ENCODE measurements at regions not wholly inside any gene's neighbourhood (a gene's known extent, or its start where the extent isn't known, plus 50 kb on each side); places are given as distances from the start of the nearest gene placed in this dataset.
"Not testable (repeated sequence)": the region's sequence is repeated elsewhere in the genome, so short reads cannot be mapped to it uniquely, and the experiment has no call there.

DNA sequence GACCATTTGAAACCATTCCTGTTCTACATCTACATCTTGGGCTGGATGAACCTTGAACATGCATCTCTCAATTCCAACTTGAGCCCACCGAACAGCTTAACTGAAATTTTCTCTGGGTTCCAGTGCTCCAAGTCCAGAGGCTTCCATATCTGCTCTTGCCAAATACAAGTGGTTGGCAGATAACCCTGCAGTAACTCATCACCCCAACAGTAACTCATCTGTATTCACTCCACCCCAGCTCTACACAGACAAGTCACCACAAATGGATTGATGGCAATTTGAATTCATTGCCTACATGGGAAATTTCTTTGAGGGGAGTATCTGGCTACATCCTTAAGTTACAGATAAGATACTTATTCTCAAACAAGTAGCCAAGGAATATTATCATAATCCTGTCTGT lies 502.4 kb upstream of the TNP1 start:
- no peak for DNase-seq

DNA sequence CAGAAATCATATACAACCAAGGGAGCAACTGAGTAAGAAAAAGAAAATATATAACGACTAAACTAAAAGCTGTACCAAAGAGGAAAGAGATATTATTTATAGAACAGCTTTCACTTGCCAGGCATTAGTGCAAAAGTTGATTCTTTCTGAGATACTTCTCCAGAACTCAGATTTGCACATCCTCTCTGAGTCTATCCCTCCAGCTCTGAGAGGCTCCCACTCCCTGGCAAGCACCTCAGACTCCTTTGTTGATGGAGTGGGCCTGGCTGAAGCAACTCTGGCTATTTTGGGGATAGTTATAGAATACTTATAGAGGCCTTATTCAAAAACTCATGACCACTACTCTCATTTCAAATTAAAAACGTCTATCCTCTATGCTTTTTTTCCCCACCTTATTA lies 501.6 kb upstream of the TNP1 start:
- DNase-seq = no peak

DNA sequence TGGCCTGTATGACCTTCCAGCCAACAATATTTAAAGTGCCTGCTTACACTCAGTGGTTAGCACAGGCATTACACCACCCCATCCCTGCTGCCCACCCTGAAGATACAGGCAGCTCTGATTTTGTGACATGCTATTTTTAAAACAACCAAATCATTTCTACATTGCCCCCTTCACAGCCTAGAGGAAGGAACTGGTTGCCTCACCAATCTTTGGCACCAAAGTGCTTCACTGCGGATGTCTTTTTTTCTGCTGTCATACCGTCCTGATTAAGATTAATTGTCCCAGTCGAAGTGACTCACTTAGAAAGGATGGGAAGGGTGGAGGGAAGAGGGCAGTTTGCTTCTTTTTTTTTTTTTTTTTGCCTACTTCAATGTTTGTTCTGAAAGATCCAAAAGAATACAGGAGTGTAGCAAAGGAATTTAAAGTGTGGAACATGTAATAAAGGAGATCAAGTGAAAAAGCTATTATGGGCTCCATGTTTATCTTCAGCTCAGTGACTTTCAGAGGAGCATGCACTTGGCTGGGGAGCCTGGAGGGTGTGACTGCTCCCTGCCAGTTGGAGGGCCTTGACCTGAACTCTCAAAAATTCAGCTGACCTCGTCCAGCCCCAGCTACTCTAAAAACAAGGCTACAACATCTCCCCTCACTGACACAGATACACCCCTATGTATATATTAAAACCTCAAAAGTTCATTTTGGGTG lies 501.1 kb upstream of the TNP1 start:
- DNase-seq = no peak

DNA sequence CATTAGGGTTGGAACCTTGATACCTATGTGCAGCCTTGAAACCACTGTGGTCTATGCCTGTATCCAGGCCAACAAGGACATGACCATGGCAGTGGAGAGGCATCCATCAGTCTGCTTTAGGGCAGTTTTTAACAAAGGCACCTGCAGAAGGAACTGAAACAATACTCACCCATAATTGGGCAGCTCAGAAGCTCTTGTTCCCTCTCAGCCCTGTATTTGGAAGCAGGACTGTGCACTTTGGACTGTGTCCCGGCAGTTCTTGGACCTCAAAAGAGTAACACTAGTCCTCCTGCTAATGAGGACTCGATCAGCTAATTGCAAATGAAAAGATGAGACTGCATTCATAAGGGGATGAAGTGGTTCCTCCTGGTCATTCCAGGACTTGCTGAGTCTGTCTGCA lies 500.2 kb upstream of the TNP1 start:
- no peak for DNase-seq

DNA sequence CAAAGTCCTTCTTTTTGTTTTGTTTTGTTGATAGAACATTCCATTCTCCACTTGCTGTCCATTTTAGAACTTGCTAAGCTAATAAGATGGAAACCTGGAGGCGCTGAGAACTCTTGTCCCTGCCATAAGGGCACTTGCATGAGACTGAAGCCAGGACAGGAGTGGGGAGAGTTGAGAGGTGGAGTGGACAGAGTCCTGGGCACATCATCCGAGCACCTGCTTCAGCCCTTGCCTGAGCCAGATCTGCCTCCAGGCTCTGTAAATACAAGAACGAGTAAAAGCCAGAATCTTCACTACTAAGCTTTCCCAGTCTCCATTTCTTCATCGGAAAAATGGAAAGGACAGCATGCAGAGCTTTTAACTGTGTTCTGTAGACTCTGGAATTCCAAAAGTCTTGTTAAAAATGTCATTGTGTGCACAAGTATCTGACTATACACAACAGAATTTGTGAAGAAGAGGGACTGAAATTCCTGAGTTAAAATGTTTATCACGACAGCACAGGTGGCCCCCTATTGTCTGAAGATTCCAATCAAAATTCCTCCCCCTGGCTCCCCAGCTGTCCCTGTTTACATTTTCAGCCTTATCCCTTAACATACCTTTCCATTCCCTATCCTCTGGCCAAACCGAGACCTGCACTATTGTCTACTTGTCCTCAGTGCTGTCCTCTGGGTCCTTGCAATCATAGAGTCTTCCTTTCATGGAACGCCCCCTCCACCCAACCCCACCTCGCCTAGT lies 498.2 kb upstream of the TNP1 start:
- DNase-seq = no peak

DNA sequence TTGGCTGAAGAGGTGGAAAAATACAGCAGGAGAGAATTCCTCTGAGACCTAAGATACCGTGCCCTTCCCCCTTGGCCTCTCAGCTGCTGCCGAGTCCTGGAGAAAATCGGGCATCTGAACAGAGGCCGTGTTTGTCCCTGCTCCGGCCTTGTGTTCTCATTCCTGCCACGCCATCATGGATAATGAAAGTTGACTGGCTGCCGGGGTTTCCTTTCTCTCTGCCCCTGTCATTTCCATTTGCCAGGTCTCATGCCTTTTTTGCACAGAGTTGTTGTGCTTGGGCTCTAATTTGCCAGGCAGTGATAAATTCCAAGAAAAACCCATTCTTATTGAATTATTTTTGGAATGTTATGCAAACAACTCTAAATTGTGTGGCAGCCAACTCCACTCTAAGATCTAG lies 496.9 kb upstream of the TNP1 start:
- no peak for DNase-seq

DNA sequence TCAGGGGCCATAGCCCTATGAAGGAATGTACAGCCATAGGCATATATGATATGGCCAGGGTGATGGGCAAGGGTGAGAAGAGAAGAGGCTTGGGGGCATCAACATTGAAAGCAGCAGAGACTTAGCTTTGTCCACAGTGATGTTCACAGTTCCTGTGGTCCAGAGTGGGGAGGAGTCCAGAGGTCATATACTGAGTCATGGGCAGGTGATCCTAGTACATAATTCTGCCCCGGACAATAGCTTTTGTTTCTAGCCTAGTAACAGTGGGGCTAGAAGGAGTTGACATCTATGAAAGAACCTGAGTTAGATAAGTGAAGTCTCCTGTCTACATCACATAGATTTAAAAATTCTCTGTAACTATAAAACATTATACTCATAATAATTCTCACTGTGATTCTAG lies 496.3 kb upstream of the TNP1 start:
- DNase-seq = no peak

DNA sequence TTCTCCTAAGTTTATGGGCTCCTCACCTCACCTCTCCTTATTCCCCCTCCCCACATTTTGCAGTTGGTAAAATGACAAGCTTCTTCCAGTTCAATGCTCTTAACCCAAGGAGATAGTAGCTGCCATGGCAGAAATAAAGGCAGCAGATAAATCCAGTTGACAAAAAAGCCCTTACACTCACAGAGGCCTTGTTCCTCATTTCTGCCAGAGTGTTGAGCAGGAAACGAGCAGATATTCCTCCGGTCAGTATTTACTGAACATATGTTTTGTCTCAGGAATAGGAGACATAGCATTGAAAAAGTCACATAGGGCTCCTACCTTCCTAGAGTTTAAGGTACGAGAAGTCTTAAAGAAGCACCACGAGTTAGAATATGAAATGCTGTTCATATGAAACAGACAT lies 493.7 kb upstream of the TNP1 start:
- DNase-seq = no peak

DNA sequence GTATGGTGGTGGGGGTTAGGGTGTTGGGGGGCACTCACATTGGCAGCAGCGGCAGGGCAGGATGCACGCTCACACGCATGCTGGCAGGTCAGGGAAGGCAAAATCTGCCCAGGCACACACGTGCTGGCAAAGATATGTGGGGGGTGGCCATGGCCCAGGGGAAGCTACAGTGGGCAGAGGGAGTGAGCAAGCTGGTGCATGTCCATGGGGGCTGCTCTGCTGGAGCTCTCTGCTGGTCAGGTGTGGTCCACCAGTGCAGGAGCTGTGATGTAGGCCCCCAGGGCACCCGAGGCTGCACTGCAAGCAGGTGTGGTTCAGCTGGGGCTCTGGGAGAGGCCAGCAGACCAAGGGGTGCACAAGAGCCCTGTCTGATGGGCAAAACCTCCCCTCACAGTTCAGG lies 491.5 kb upstream of the TNP1 start:
- DNase-seq = no peak

DNA sequence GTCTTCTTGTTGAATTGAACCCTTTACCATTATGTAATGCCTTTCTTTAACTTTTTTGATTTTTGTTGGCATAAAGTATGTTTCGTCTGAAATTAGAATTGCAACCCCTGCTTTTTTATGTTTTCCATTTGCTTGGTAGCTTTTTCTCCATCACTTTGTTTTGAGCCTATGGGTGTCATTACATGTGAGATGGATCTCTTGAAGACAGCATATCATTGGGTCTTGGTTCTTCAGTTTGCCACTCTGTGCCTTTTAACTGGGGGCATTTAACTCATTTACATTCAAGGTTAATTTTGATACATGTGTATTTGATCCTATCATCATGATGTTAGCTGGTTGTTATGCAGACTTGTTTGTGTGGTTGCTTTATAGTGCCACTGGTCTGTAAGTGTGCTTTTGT lies 489.4 kb upstream of the TNP1 start:
- no peak for DNase-seq

DNA sequence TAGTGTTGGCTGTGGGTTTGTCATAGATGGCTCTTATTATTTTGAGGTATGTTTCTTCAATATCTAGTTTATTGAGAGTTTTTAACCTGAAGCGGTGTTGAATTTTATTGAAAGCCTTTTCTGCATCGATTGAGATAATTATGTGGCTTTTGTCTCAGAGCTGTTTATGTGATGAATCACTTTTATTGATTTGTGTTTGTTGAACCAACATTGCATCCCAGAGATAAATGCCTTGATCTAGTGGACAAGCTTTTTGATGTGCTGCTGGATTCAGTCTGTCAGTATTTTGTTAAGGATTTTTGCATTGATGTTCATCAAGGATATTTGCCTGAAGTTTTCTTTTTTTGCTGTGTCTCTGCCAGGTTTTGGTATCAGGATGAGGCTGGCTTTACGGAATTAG lies 487.8 kb upstream of the TNP1 start:
- DNase-seq = not testable (repeated sequence)

DNA sequence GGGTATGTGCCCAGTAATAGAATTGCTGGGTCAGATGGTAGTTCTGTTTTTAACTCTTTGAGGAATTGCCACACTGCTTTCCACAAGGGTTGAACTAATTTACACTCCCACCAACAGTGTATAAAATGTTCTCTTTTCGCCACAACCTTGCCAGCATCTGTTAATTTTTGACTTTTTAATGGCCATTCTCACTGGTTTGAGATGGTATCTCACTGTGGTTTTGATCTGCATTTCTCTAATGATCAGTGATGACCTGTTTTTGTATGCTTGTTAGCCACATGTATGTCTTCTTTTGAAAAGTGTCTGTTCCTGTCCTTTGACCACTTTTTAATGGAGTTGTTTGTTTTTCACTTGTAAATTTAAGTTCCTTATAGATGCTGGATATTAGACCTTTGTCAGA lies 486.2 kb upstream of the TNP1 start:
- DNase-seq = not testable (repeated sequence)

DNA sequence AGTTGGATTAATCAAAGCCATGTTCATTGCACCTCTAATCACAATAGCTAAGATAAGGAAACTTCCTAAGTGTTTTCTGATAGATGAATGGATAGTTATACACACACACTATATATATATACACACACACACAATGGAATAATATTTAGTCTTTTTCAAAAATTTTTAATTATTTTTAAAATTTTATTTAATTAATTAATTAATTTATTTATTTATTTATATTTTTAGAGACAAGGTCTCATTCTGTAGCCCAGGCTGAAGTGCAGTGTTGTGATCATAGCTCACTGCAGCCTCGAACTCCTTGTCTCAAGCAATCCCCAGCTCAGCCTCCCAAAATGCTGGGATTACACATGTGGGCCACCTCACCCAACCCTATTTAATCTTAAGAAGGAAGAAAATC lies 481.0 kb upstream of the TNP1 start:
- no peak for DNase-seq

DNA sequence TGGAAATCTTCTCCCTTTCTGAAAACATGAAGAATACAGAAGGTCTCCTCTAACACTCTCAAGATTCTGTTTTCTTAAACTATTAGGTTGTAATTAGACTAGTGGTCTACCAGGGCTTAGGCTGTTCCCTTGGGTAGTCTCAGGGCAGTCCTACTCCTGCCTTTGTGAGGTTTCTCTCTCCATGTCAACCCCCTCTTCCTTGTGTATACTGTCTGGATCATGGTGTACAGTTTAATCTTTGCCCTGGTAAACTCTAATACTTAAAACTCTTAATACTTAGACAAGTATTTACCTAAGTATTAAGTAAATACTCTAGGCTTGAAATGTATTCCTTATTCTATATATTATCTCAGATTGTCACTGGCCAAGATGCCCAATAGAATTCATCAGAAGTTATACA lies 480.3 kb upstream of the TNP1 start:
- no peak for DNase-seq

DNA sequence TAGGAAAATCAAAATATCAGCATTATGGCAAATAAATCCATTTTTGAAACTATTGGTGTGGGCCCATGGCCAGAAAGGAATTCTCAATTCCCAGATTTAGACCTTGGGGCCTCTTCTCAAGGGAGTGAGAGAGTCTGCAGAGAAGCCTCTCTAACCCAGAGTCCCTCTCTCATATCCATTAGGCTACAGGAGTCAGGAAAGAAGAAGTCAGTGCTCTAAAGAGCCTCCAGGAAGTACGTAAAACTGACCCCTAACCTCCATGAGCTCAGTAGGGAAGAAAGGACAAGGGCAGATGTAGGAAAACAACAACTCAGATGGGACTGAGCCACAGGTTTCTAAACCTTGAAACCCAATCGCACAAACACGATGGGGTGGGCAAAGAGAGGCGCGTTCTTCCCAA lies 479.9 kb upstream of the TNP1 start:
- no peak for DNase-seq

DNA sequence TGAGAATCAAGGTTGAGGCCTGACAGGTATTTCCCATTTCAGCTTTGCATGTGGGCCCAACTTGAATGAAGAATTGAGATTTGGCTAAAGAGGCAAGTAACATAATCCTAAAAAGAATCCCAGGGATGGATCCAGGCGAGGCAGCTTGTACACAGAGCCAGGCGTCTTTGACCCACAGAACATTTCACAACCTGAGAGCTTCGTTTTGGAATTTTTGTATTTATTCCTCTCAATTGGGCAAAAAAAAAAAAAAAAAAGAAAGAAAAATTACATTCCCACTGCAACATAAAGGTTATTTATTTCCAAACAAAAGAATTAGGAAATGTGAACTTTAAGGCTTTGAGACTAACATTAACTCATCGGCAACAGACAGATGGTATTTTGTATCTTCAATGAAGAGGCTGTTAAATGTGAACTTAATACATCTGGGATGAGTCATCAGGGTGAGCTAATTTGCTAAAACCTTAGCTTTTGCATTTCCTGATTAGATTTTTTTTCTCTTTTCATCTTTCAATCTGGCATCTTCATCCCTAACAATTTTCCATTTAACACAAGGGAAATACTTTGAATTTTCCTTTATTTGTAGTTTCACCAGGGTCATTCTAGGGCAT lies 478.5 kb upstream of the TNP1 start:
- DNase-seq = no peak

DNA sequence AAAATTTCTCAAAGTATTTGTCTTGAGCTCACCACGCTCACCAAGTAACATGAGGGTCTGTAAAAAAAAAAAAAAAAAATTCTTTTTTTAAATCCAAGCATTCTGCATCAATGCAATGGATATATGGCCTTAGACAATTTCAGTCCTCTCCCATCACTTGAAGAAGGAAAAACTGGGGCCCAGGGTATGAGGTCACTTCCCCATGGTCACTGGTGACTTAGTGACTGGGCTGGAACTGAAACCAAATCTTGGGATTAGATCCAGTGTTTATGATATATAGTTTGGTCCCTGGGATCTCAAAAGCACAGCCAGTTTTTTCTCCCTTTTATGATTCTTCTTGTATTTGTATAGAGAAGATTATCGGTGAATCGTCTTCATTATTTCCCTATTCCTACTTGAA lies 477.9 kb upstream of the TNP1 start:
- no peak for DNase-seq

DNA sequence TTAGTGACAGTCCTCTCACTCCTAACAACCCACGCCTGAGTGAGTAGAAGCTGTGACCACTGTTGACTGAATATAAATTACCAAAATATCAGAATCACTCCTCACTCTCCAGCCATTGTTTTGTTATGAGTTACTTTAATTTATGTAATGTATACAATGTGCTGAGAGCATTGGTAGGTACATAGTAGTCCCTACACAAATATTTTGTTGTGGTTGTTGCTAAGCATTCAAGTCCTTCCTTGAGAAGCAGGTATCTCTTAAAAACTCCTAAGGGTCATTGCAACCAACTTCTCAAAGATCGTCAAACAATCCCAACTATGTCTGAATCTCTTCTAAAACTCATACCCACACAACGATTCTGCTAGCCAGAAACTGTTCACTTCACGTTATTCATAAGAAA lies 476.8 kb upstream of the TNP1 start:
- no peak for DNase-seq

DNA sequence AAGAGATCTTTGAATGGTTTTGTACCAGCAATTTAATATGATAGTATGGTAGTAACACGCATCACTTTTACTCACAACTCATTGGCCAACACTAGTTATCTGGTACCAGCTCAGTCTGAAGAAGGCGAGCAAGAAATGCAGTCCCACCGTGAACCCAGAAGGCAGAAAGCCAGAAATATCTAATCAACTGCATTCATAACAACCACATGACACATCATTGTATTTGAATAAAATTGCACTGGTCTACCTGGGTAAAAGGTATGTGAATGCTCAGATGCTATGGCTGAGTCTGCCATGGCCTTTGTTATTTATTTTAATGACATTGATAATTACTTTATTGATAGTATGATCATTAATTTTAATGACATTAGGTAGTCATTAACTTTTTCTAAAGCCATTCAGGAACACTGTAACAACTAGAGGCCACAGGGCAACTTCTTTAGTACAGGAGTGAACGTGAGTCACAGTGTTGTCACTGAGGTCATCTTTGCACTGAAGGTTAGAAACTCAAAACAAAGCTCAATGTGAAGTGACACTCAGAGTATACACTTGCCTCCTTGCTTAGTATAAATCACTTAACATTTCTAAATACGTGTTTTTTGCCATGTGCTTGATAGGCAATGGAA lies 475.6 kb upstream of the TNP1 start:
- DNase-seq = no peak

DNA sequence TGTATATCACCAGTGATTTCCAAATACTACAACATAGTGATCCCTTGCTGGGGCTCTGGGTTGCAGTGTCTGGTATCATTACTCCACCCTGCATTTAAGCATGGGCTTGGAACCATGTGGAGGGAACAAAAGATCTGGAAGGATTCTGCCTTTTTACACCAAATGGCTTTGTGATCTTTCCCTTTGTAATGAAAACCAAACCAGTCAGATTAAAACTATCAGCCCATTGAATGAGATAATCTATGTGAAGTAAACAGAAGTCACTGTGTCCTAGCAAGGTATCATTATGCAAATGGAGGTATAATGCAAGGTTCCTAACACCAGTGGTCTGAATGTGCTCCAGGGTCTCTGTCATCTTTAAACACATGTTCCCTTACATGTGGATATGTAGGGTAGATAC lies 474.7 kb upstream of the TNP1 start:
- no peak for DNase-seq

DNA sequence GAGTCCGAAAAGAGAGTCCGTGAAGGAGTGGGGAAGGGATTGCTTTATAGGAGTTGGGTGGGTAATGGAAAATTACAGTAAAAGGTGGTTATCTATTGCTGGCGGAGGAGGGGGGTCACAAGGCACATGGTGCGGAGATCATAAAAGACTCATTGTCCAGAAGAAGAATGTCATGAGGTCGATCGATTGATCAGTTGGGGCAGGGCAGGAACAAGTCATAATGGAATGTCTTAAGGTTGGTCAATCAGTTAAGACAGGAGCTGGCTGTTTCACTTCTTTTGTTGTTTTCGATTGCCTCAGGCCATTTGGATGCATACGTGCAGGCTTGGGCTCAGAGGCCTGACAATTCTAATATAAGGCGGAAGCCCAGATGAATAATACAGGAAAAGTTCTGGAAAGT lies 473.0 kb upstream of the TNP1 start:
- no peak for DNase-seq

DNA sequence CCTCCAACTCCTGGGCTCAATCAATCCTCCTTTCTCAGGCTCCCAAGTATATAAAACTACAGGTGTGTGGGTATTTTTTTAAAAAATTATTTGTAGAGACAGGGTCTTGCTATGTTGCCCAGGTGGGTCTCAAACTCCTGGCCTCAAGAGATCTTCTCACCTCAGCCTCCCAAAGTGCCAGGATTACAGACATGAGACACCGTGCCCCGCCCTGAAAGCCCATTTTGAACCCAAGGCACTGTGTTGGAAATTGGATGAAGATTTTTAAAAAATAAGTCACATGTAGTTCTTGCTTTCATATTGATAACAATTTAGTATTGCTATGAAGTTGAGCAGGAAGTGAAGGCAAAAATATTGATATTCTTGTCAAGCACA lies 472.5 kb upstream of the TNP1 start:
- DNase-seq = no peak

DNA sequence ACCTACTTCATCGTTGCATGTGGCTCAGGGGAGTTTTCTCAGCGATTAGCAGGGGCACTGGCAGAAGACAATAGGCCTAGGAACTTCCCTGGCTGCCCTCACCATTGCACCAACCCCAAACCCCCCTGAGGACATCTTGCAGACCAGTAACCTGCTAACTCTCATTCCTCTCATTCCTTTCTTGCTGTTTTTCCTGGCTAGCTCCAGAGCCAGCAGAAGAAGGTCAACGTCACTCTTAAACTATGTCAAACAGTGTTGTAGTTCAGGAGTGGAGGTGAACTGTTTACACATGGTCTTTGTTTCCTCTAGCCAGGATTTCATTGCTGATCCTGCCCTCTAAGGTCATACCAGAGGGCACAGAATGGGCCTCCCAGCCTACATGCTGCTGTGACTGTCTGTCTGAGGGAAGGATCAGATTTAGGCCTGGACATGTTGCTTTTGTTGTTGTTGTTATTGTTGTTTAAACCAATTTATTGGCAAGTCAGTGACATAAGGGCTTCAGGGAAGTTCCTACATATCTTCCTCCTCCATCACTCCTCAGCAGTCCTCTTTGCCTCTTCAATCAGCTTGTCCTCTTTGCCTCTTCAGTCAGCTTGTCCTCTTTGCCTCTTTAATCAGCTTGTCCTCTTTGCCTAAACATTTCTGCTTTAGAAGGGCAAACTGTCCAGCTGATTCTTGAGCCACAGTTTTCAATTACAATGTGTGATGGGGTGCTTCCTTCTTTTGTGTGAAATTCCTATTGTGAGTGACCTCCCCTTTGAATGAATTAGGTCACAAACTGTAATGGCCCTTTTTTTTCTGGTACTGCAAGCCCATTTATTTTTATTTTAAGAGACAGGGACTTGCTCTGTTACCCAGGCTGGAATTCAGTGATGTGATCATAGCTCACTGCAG lies 471.9 kb upstream of the TNP1 start:
- DNase-seq = no peak
